MCF 10A (cell line): ENCODE measurements at regions not wholly inside any gene's neighbourhood (a gene's known extent, or its start where the extent isn't known, plus 50 kb on each side); places are given as distances from the start of the nearest gene placed in this dataset.

Experiments
- BruUV-seq: library from RNA; stranded (reverse); fragments of 400-500 nt; replicated peaks from 2 replicates; lab custom pipeline; 2021; lab: Mats Ljungman, UMichigan
- CTCF ChIA-PET: fragments of 300-600 bp; sonication (Branson Sonifier 250); formaldehyde crosslinking; extraction: SDS; loops from one replicate; lab custom pipeline; 2021; ENCODE audit warnings: antibody characterized with exemption, inconsistent platforms; lab: Yijun Ruan, JAX
- POLR2A ChIA-PET: fragments of 300-600, 350-650 bp; sonication (Branson Sonifier 250); formaldehyde crosslinking; extraction: SDS; loops from one replicate; lab custom pipeline; 2020; ENCODE audit warnings: antibody characterized with exemption, inconsistent platforms; lab: Yijun Ruan, JAX
- DNase-seq: peaks from one replicate; pipeline ENCODE4 v3.0.0-alpha.2; 2018; ENCODE audit not compliant: unreplicated experiment
- H3K27ac Mint-ChIP-seq: one replicate; pipeline ENCODE4 v1.8.0; 2022; ENCODE audit warnings: mild to moderate bottlenecking, low read depth, mixed read lengths; ENCODE audit not compliant: unreplicated experiment
- H3K27me3 Mint-ChIP-seq: one replicate; pipeline ENCODE4 v1.8.0; 2022; ENCODE audit warnings: mixed read lengths; ENCODE audit not compliant: insufficient read depth, unreplicated experiment
- H3K36me3 Mint-ChIP-seq: one replicate; pipeline ENCODE4 v1.8.0; 2022; ENCODE audit warnings: mild to moderate bottlenecking, moderate library complexity, mixed read lengths; ENCODE audit not compliant: insufficient read depth, unreplicated experiment
- H3K4me1 Mint-ChIP-seq: one replicate; pipeline ENCODE4 v1.8.0; 2022; ENCODE audit warnings: mixed read lengths; ENCODE audit not compliant: insufficient read depth, unreplicated experiment
- H3K4me3 Mint-ChIP-seq: one replicate; pipeline ENCODE4 v1.8.0; 2022; ENCODE audit warnings: mild to moderate bottlenecking, moderate library complexity, mixed read lengths; ENCODE audit not compliant: unreplicated experiment
- H3K9me3 Mint-ChIP-seq: one replicate; pipeline ENCODE4 v1.8.0; 2022; ENCODE audit warnings: mixed read lengths; ENCODE audit not compliant: unreplicated experiment
- intact Hi-C: fragments of 100-400 bp; cut with micrococcal nuclease; formaldehyde crosslinking; loops from 2 replicates; pipeline ENCODE4 v1.14.1; 2022
- TF ChIP-seq, protein P1 (sequence below): fragments of 200-600 bp; IDR thresholded peaks from one replicate; pipeline ENCODE4 v1.8.0; 2022; ENCODE audit warnings: antibody characterized with exemption, mild to moderate bottlenecking; ENCODE audit not compliant: unreplicated experiment

GRCh38 chr1:4963251-4963650, 308.8 kb downstream of the AJAP1 start:
- ChIA-PET CTCF (no interaction called here), POLR2A (no interaction called here)
- no TSS peak for BruUV-seq
- H3K9me3 Mint-ChIP-seq: peaks cover 30% of the 10 kb centered on the region
- H3K27ac Mint-ChIP-seq: no peak overlapping the region
- intact Hi-C loops: no loop called here
- TF ChIP-seq, protein P1, sequence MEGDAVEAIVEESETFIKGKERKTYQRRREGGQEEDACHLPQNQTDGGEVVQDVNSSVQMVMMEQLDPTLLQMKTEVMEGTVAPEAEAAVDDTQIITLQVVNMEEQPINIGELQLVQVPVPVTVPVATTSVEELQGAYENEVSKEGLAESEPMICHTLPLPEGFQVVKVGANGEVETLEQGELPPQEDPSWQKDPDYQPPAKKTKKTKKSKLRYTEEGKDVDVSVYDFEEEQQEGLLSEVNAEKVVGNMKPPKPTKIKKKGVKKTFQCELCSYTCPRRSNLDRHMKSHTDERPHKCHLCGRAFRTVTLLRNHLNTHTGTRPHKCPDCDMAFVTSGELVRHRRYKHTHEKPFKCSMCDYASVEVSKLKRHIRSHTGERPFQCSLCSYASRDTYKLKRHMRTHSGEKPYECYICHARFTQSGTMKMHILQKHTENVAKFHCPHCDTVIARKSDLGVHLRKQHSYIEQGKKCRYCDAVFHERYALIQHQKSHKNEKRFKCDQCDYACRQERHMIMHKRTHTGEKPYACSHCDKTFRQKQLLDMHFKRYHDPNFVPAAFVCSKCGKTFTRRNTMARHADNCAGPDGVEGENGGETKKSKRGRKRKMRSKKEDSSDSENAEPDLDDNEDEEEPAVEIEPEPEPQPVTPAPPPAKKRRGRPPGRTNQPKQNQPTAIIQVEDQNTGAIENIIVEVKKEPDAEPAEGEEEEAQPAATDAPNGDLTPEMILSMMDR: no peak
- DNase-seq: peak; percentile 84
- no peaks in the 10 kb centered on the region for H3K36me3 Mint-ChIP-seq
- H3K27me3 Mint-ChIP-seq: no peaks in the 10 kb centered on the region
- no peaks in the 10 kb centered on the region for H3K4me1 Mint-ChIP-seq
- H3K4me3 Mint-ChIP-seq: no peak overlapping the region

GRCh38 chr1:4962836-4963235, 308.4 kb downstream of the AJAP1 start:
- TF ChIP-seq, protein P1: no peak
- DNase-seq: peak; percentile 54
- Mint-ChIP-seq H3K27ac (no peak overlapping the region), H3K4me1 (no peaks in the 10 kb centered on the region), H3K9me3 (peaks cover 26% of the 10 kb centered on the region), H3K27me3 (no peaks in the 10 kb centered on the region), H3K36me3 (no peaks in the 10 kb centered on the region), H3K4me3 (no peak overlapping the region)
- CTCF ChIA-PET: no interaction called here
- intact Hi-C loops: no loop called here
- no TSS peak for BruUV-seq
- POLR2A ChIA-PET: no interaction called here

DNA sequence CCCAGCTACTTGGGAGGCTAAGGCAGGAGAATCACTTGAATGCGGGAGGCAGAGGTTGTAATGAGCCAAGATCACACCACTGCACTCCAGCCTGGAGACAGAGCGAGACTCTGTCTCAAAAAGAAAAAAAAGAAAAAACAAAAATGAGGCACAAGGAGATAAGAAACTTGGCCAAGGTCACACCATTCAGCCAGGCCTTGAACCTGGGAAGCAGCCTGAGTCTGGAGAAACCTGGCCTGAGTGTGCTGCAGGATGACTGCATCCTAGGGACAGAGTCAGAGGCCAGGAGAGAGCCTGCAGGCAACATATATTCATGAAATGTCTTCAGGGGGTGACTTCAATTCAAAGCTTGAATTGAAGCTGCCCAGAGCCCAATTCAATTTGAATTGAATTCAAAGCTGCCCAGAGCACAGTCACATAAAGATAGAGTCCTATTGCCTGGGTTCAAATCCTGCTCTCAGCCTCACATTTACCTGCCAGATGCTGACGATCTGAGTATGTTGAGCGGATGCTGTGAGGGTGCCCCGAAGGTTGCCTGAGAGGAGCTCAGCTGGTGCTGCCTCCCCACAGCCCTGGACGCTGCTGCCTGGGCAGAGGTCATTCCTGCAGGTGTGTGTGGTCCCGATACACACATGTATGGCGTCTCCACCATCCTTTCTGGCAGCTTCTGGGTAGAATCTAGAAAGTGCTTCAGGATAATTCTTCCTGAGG, 307.7 kb downstream of the AJAP1 start:
- Mint-ChIP-seq H3K9me3 (peaks cover 19% of the 10 kb centered on the region), H3K36me3 (no peaks in the 10 kb centered on the region), H3K4me1 (no peaks in the 10 kb centered on the region), H3K27ac (no peak overlapping the region), H3K27me3 (no peaks in the 10 kb centered on the region), H3K4me3 (no peak overlapping the region)
- BruUV-seq: no TSS peak
- ChIA-PET CTCF (no interaction called here), POLR2A (no interaction called here)
- DNase-seq: no peak
- intact Hi-C loops: no loop called here
- TF ChIP-seq, protein P1: no peak

GRCh38 chr1:4960782-4961475, 306.5 kb downstream of the AJAP1 start:
- Mint-ChIP-seq H3K27ac (no peak overlapping the region), H3K36me3 (no peaks in the 10 kb centered on the region), H3K9me3 (peaks cover 28% of the 10 kb centered on the region), H3K27me3 (no peaks in the 10 kb centered on the region), H3K4me1 (no peaks in the 10 kb centered on the region), H3K4me3 (no peak overlapping the region)
- peak; percentile 18 for DNase-seq
- TF ChIP-seq, protein P1: no peak
- intact Hi-C loops: no loop called here
- BruUV-seq: no TSS peak
- CTCF ChIA-PET: no interaction called here
- POLR2A ChIA-PET: no interaction called here
